ENCODE measurements at regions not wholly inside any gene's neighbourhood (a gene's known extent, or its start where the extent isn't known, plus 50 kb on each side); places are given as distances from the start of the nearest gene placed in this dataset.

- H3K4me3 ChIP-seq (ENCODE audit: low read depth, low read length), result no peak overlapping the region
- no peak for DNase-seq (ENCODE audit: low read depth)
- TF ChIP-seq CTCF (IDR thresholded peaks at IDR 0.05; ENCODE audit: low read depth, low read length, missing control alignments), result no peak
These were observed 556.9 kb downstream of the SLC16A7 start for GRCh38 chr12:60152756-60153155.

- DNase-seq (ENCODE audit: low read depth), result no peak
- no peak for TF ChIP-seq CTCF (IDR thresholded peaks at IDR 0.05; ENCODE audit: low read depth, low read length, missing control alignments)
- no peak overlapping the region for H3K4me3 ChIP-seq (ENCODE audit: low read depth, low read length)
These were observed 563.9 kb downstream of the SLC16A7 start for GRCh38 chr12:60159761-60160160.

- no peak for DNase-seq (ENCODE audit: low read depth)
- TF ChIP-seq CTCF (IDR thresholded peaks at IDR 0.05; ENCODE audit: low read depth, low read length, missing control alignments), result no peak
- H3K4me3 ChIP-seq (ENCODE audit: low read depth, low read length), result no peak overlapping the region
These were observed 567.3 kb downstream of the SLC16A7 start for GRCh38 chr12:60162988-60163720.

DNA sequence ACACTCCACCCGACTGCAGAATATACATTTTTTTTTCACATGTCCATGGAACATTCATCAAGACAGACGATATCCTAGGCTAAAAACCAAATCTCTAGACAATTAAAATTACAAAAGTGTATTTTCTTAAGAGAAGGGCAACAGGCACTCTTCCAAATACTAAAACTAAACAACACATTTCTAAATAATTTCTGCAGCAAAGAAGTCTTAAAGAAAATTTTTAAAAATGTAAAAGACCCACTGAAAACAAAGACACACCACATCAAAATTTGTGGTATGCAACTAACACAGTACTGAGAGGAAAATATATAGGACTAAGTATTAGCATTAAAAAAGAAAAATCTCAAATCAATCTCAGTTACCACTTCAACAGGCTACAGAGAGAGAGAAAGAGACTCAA, 570.0 kb downstream of the SLC16A7 start:
- no peak for DNase-seq (ENCODE audit: low read depth)
- TF ChIP-seq CTCF (IDR thresholded peaks at IDR 0.05; ENCODE audit: low read depth, low read length, missing control alignments), result no peak
- no peak overlapping the region for H3K4me3 ChIP-seq (ENCODE audit: low read depth, low read length)

DNA sequence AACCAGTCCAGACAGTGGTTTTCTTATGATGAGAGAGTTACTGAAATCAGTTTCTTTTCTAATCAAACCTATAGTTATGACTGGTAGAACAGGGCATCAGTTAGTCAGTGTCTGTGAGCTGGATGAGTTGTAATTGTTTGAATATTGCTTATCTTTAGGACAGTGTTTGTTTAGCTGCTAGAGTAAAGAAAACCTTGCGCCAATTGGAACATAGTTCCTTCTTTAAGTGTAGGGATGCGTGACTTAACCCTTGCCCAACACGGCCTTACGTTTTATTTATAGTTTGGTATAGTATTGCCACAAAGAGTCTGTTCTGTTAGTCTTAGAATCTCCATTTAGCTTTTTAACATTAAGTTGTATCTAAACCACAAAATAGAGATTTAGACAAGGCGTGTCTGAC, 572.6 kb downstream of the SLC16A7 start:
- H3K4me3 ChIP-seq (ENCODE audit: low read depth, low read length), result no peak overlapping the region
- no peak for DNase-seq (ENCODE audit: low read depth)
- TF ChIP-seq CTCF (IDR thresholded peaks at IDR 0.05; ENCODE audit: low read depth, low read length, missing control alignments), result no peak

DNA sequence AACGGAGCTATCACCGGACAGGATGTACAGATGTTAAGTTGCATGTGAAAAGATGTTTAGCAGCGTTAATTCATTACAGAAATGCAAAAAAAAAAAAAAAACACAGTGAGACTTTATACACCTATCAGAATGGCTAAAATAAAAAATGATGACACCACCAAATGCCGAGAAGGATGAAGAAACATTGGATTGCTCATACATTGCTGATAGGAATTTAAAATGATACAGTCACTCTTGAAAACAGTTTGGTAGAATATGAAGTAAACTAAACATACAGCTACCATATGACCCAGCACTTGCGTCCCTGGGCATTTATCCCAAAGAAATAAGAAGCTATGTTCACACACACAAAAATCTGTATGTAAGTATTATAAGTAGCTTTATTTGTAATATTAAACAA, 574.1 kb downstream of the SLC16A7 start:
- no peak overlapping the region for H3K4me3 ChIP-seq (ENCODE audit: low read depth, low read length)
- TF ChIP-seq CTCF (IDR thresholded peaks at IDR 0.05; ENCODE audit: low read depth, low read length, missing control alignments), result no peak
- no peak for DNase-seq (ENCODE audit: low read depth)
